ENCODE measurements at regions not wholly inside any gene's neighbourhood (a gene's known extent, or its start where the extent isn't known, plus 50 kb on each side); places are given as distances from the start of the nearest gene placed in this dataset.
A peak's percentile ranks its signal among the peaks of the same experiment; 100 is the strongest.
"Not testable (repeated sequence)": the region's sequence is repeated elsewhere in the genome, so short reads cannot be mapped to it uniquely, and the experiment has no call there.

GRCh38 chr6:81590314-81590691, 162.2 kb downstream of the TENT5A start:
- no CpG with 5 or more reads among the region's 5 CpGs for WGBS, 2 donors (ENCODE audit: extremely low coverage in 2 of 2, insufficient read length in 2 of 2, insufficient replicate concordance in 1 of 2)
- no peaks in the 10 kb centered on the region for H3K36me3 ChIP-seq (replicated peaks in 1 of 2; ENCODE audit: control insufficient read depth in 2 of 2, insufficient read depth in 2 of 2, low read length in 2 of 2)
- H2BK12ac ChIP-seq (ENCODE audit: low read length) = no peak overlapping the region
- H2BK15ac ChIP-seq (ENCODE audit: low read length) = no peak overlapping the region
- no peak overlapping the region for H2AFZ ChIP-seq (ENCODE audit: low read length)
- no peak overlapping the region for H4K8ac ChIP-seq (ENCODE audit: low read depth, low read length)
- H3K23ac ChIP-seq (ENCODE audit: low read depth, low read length, poor library complexity) = no peak overlapping the region
- no peak for DNase-seq (ENCODE audit: low spot score)
- no peak overlapping the region for H2BK120ac ChIP-seq (ENCODE audit: low read depth, low read length)
- no peaks in the 10 kb centered on the region for H3K27me3 ChIP-seq (ENCODE audit: control insufficient read depth in 3 of 3, insufficient read depth in 3 of 3, low read depth in 1 of 3, low read length in 3 of 3)
- H2BK5ac ChIP-seq (ENCODE audit: low read length) = no peak overlapping the region
- H3K4me2 ChIP-seq (ENCODE audit: insufficient read depth, low read length, poor library complexity, severe bottlenecking) = no peak overlapping the region
- H3K18ac ChIP-seq (ENCODE audit: low read length) = no peak overlapping the region
- peaks cover 0 to 3% of the 10 kb centered on the region in 2 donors for H3K4me1 ChIP-seq (ENCODE audit: control insufficient read depth in 2 of 2, insufficient read depth in 1 of 2, low read depth in 1 of 2, low read length in 2 of 2)
- H4K91ac ChIP-seq (ENCODE audit: low read depth, low read length, poor library complexity) = no peak overlapping the region
- no peak overlapping the region for H3K27ac ChIP-seq (replicated peaks; ENCODE audit: low read length)
- no peak overlapping the region for H3K9ac ChIP-seq (ENCODE audit: low read depth, low read length, poor library complexity)
- no peak overlapping the region for H3K4me3 ChIP-seq (ENCODE audit: low read length in 2 of 2)
- no peak overlapping the region for H3K14ac ChIP-seq (ENCODE audit: low read length)
- no peak overlapping the region for H3K4ac ChIP-seq (ENCODE audit: low read length)
- no peaks in the 10 kb centered on the region for H3K79me1 ChIP-seq (ENCODE audit: low read depth, low read length)
- H3K9me3 ChIP-seq (replicated peaks in 1 of 2; ENCODE audit: control insufficient read depth in 2 of 2, insufficient read depth in 1 of 2, low read depth in 1 of 2, low read length in 2 of 2) = no peaks in the 10 kb centered on the region
- no peak overlapping the region for H2AK5ac ChIP-seq (ENCODE audit: low read depth, low read length)

GRCh38 chr6:81589465-81590313, 162.8 kb downstream of the TENT5A start:
- no peak overlapping the region for H2BK15ac ChIP-seq (ENCODE audit: low read length)
- H3K23ac ChIP-seq (ENCODE audit: low read depth, low read length, poor library complexity) = no peak overlapping the region
- H3K18ac ChIP-seq (ENCODE audit: low read length) = no peak overlapping the region
- no peak overlapping the region for H3K9ac ChIP-seq (ENCODE audit: low read depth, low read length, poor library complexity)
- H4K8ac ChIP-seq (ENCODE audit: low read depth, low read length) = no peak overlapping the region
- no peak overlapping the region for H3K27ac ChIP-seq (replicated peaks; ENCODE audit: low read length)
- no CpG with 5 or more reads among the region's 5 CpGs for WGBS, 2 donors (ENCODE audit: extremely low coverage in 2 of 2, insufficient read length in 2 of 2, insufficient replicate concordance in 1 of 2)
- no peak overlapping the region for H3K4ac ChIP-seq (ENCODE audit: low read length)
- H3K36me3 ChIP-seq (replicated peaks in 1 of 2; ENCODE audit: control insufficient read depth in 2 of 2, insufficient read depth in 2 of 2, low read length in 2 of 2) = no peaks in the 10 kb centered on the region
- no peaks in the 10 kb centered on the region for H3K27me3 ChIP-seq (ENCODE audit: control insufficient read depth in 3 of 3, insufficient read depth in 3 of 3, low read depth in 1 of 3, low read length in 3 of 3)
- H4K91ac ChIP-seq (ENCODE audit: low read depth, low read length, poor library complexity) = no peak overlapping the region
- H3K4me1 ChIP-seq (ENCODE audit: control insufficient read depth in 2 of 2, insufficient read depth in 1 of 2, low read depth in 1 of 2, low read length in 2 of 2) = peaks cover 0 to 3% of the 10 kb centered on the region in 2 donors
- no peak for DNase-seq (ENCODE audit: low spot score)
- no peak overlapping the region for H3K14ac ChIP-seq (ENCODE audit: low read length)
- H2BK5ac ChIP-seq (ENCODE audit: low read length) = no peak overlapping the region
- H3K4me3 ChIP-seq (ENCODE audit: low read length in 2 of 2) = no peak overlapping the region
- no peak overlapping the region for H3K4me2 ChIP-seq (ENCODE audit: insufficient read depth, low read length, poor library complexity, severe bottlenecking)
- no peak overlapping the region for H2AK5ac ChIP-seq (ENCODE audit: low read depth, low read length)
- H3K79me1 ChIP-seq (ENCODE audit: low read depth, low read length) = no peaks in the 10 kb centered on the region
- H3K9me3 ChIP-seq (replicated peaks in 1 of 2; ENCODE audit: control insufficient read depth in 2 of 2, insufficient read depth in 1 of 2, low read depth in 1 of 2, low read length in 2 of 2) = no peaks in the 10 kb centered on the region
- H2BK120ac ChIP-seq (ENCODE audit: low read depth, low read length) = no peak overlapping the region
- no peak overlapping the region for H2BK12ac ChIP-seq (ENCODE audit: low read length)
- H2AFZ ChIP-seq (ENCODE audit: low read length) = peak overlapping the region; percentile 43

- not testable (repeated sequence) for H2BK12ac ChIP-seq (ENCODE audit: low read length); H3K4me1 ChIP-seq (ENCODE audit: control insufficient read depth in 2 of 2, insufficient read depth in 1 of 2, low read depth in 1 of 2, low read length in 2 of 2); H3K36me3 ChIP-seq (replicated peaks in 1 of 2; ENCODE audit: control insufficient read depth in 2 of 2, insufficient read depth in 2 of 2, low read length in 2 of 2); H3K79me1 ChIP-seq (ENCODE audit: low read depth, low read length); H2BK5ac ChIP-seq (ENCODE audit: low read length); H4K8ac ChIP-seq (ENCODE audit: low read depth, low read length); H2AK5ac ChIP-seq (ENCODE audit: low read depth, low read length); H2AFZ ChIP-seq (ENCODE audit: low read length); H3K27ac ChIP-seq (replicated peaks; ENCODE audit: low read length); H3K23ac ChIP-seq (ENCODE audit: low read depth, low read length, poor library complexity); H2BK15ac ChIP-seq (ENCODE audit: low read length); H3K4me2 ChIP-seq (ENCODE audit: insufficient read depth, low read length, poor library complexity, severe bottlenecking); H2BK120ac ChIP-seq (ENCODE audit: low read depth, low read length); H3K14ac ChIP-seq (ENCODE audit: low read length); H3K27me3 ChIP-seq (ENCODE audit: control insufficient read depth in 3 of 3, insufficient read depth in 3 of 3, low read depth in 1 of 3, low read length in 3 of 3); H4K91ac ChIP-seq (ENCODE audit: low read depth, low read length, poor library complexity); DNase-seq (ENCODE audit: low spot score); H3K4ac ChIP-seq (ENCODE audit: low read length); H3K9me3 ChIP-seq (replicated peaks in 1 of 2; ENCODE audit: control insufficient read depth in 2 of 2, insufficient read depth in 1 of 2, low read depth in 1 of 2, low read length in 2 of 2); H3K18ac ChIP-seq (ENCODE audit: low read length); H3K9ac ChIP-seq (ENCODE audit: low read depth, low read length, poor library complexity); H3K4me3 ChIP-seq (ENCODE audit: low read length in 2 of 2)
- no CpG with 5 or more reads among the region's 1 CpG for WGBS, 2 donors (ENCODE audit: extremely low coverage in 2 of 2, insufficient read length in 2 of 2, insufficient replicate concordance in 1 of 2)
These were observed 166.8 kb downstream of the TENT5A start for GRCh38 chr6:81585686-81586085.

GRCh38 chr6:81584156-81584555, 168.3 kb downstream of the TENT5A start:
- H2BK15ac ChIP-seq (ENCODE audit: low read length); H3K4me3 ChIP-seq (ENCODE audit: low read length in 2 of 2); H3K4me2 ChIP-seq (ENCODE audit: insufficient read depth, low read length, poor library complexity, severe bottlenecking); H3K9ac ChIP-seq (ENCODE audit: low read depth, low read length, poor library complexity); H3K14ac ChIP-seq (ENCODE audit: low read length); H2BK12ac ChIP-seq (ENCODE audit: low read length); H3K27ac ChIP-seq (replicated peaks; ENCODE audit: low read length); H3K9me3 ChIP-seq (replicated peaks in 1 of 2; ENCODE audit: control insufficient read depth in 2 of 2, insufficient read depth in 1 of 2, low read depth in 1 of 2, low read length in 2 of 2); H3K79me1 ChIP-seq (ENCODE audit: low read depth, low read length); H3K36me3 ChIP-seq (replicated peaks in 1 of 2; ENCODE audit: control insufficient read depth in 2 of 2, insufficient read depth in 2 of 2, low read length in 2 of 2); H4K8ac ChIP-seq (ENCODE audit: low read depth, low read length); H3K4me1 ChIP-seq (ENCODE audit: control insufficient read depth in 2 of 2, insufficient read depth in 1 of 2, low read depth in 1 of 2, low read length in 2 of 2); H3K18ac ChIP-seq (ENCODE audit: low read length); H2AK5ac ChIP-seq (ENCODE audit: low read depth, low read length); DNase-seq (ENCODE audit: low spot score); H3K27me3 ChIP-seq (ENCODE audit: control insufficient read depth in 3 of 3, insufficient read depth in 3 of 3, low read depth in 1 of 3, low read length in 3 of 3); H4K91ac ChIP-seq (ENCODE audit: low read depth, low read length, poor library complexity); H2BK5ac ChIP-seq (ENCODE audit: low read length); H2BK120ac ChIP-seq (ENCODE audit: low read depth, low read length); H3K23ac ChIP-seq (ENCODE audit: low read depth, low read length, poor library complexity); H2AFZ ChIP-seq (ENCODE audit: low read length); H3K4ac ChIP-seq (ENCODE audit: low read length): not testable (repeated sequence)
- WGBS, 2 donors (ENCODE audit: extremely low coverage in 2 of 2, insufficient read length in 2 of 2, insufficient replicate concordance in 1 of 2) = no CpG with 5 or more reads among the region's 2 CpGs

Measured in neuronal stem cell (in vitro differentiated cells).